Astrocyte (in vitro differentiated cells and primary cell): ENCODE measurements at regions not wholly inside any gene's neighbourhood (a gene's known extent, or its start where the extent isn't known, plus 50 kb on each side); places are given as distances from the start of the nearest gene placed in this dataset.

Source experiments
- DNase-seq: peaks from one replicate; pipeline ENCODE4 v3.0.0-alpha.2; 2010; ENCODE audit warnings: low read depth
- FAIRE-seq: peaks from 2 replicates; lab custom pipeline; 2011; peaks lifted over from hg19 to GRCh38; lab: Jason Lieb, UNC
- H2AFZ ChIP-seq: 2 replicates; pipeline ENCODE4 v1.6.0; 2012; ENCODE audit warnings: low read depth, low read length, inconsistent platforms
- H3K27ac ChIP-seq: 2 replicates; pipeline ENCODE4 v1.5.1; 2011; ENCODE audit warnings: low read depth, low read length, inconsistent platforms
- H3K27me3 ChIP-seq: 2 replicates; pipeline ENCODE4 v1.6.0; 2011; ENCODE audit warnings: low read length, inconsistent platforms; ENCODE audit not compliant: insufficient read depth
- H3K36me3 ChIP-seq: 2 replicates; pipeline ENCODE4 v1.5.1; 2011; ENCODE audit warnings: low read length, inconsistent platforms; ENCODE audit not compliant: insufficient read depth
- H3K4me1 ChIP-seq: 2 replicates; pipeline ENCODE4 v1.5.1; 2011; ENCODE audit warnings: low read length, inconsistent platforms; ENCODE audit not compliant: insufficient read depth
- H3K4me2 ChIP-seq: 2 replicates; pipeline ENCODE4 v1.6.0; 2012; ENCODE audit warnings: low read length, inconsistent platforms
- H3K4me3 ChIP-seq: 2 replicates; pipeline ENCODE4 v1.5.1; 2011; ENCODE audit warnings: low read depth, mild to moderate bottlenecking, low read length, inconsistent platforms; ENCODE audit not compliant: insufficient read depth
- H3K79me2 ChIP-seq: 2 replicates; pipeline ENCODE4 v1.6.0; 2012; ENCODE audit warnings: mild to moderate bottlenecking, low read length, inconsistent platforms; ENCODE audit not compliant: insufficient read depth
- H3K9ac ChIP-seq: 2 replicates; pipeline ENCODE4 v1.6.0; 2012; ENCODE audit warnings: mild to moderate bottlenecking, low read length, inconsistent platforms
- H3K9me3 ChIP-seq: 2 replicates; pipeline ENCODE4 v1.5.1; 2012; ENCODE audit warnings: low read depth, mild to moderate bottlenecking, low read length, inconsistent platforms; ENCODE audit not compliant: insufficient read depth
- H4K20me1 ChIP-seq: 2 replicates; pipeline ENCODE4 v1.6.0; 2012; ENCODE audit warnings: low read length, inconsistent platforms; ENCODE audit not compliant: insufficient read depth
- H3K27ac Mint-ChIP-seq: one replicate; pipeline ENCODE4 v1.8.0; 2021; ENCODE audit warnings: mild to moderate bottlenecking, mixed read lengths; ENCODE audit not compliant: unreplicated experiment
- H3K27me3 Mint-ChIP-seq: one replicate; pipeline ENCODE4 v1.8.0; 2021; ENCODE audit warnings: low read depth, mixed read lengths; ENCODE audit not compliant: unreplicated experiment
- H3K36me3 Mint-ChIP-seq: one replicate; pipeline ENCODE4 v1.8.0; 2021; ENCODE audit warnings: low read depth, mixed read lengths; ENCODE audit not compliant: unreplicated experiment
- H3K4me1 Mint-ChIP-seq: one replicate; pipeline ENCODE4 v1.8.0; 2021; ENCODE audit warnings: low read depth, mixed read lengths; ENCODE audit not compliant: unreplicated experiment
- H3K4me3 Mint-ChIP-seq: one replicate; pipeline ENCODE4 v1.8.0; 2021; ENCODE audit warnings: mild to moderate bottlenecking, moderate library complexity, mixed read lengths; ENCODE audit not compliant: unreplicated experiment
- H3K9me3 Mint-ChIP-seq: one replicate; pipeline ENCODE4 v1.8.0; 2021; ENCODE audit warnings: mild to moderate bottlenecking, mixed read lengths; ENCODE audit not compliant: unreplicated experiment
- CTCF ChIP-seq: IDR thresholded peaks from 2 replicates; pipeline ENCODE4 v1.5.1; 2011; ENCODE audit warnings: low read depth, mild to moderate bottlenecking, inconsistent platforms, low read length, moderate library complexity; ENCODE audit not compliant: insufficient read depth
- EZH2 ChIP-seq: IDR thresholded peaks from 2 replicates; pipeline ENCODE4 v1.6.1; 2012; ENCODE audit warnings: mild to moderate bottlenecking, low read length, inconsistent platforms; ENCODE audit not compliant: insufficient read depth

DNA sequence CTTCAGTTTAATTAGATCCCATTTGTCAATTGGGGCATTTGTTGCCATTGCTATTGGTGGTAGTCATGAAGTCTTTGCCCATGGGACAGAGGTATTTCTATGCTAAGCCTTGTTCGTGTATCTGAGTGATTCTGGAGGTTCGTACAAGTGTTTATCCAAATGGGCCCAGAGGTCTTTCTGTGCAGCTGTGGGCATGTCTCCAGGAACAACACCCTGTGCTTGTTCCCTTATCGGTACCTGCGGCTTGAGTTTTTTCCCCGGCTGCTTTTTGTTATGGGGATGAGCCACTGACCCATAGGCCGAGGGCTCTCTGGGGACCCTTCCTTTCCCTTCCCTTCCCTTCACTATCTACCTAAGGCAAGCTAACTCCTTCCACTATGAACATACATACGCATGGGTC lies 81.4 kb upstream of the WDR1 start:
- Histone ChIP-seq H3K9ac (no peak overlapping the region), H3K9me3 (peaks cover 2% of the 10 kb centered on the region), H3K79me2 (no peaks in the 10 kb centered on the region), H3K27ac (no peak overlapping the region), H3K4me1 (no peaks in the 10 kb centered on the region), H3K27me3 (no peaks in the 10 kb centered on the region), H3K4me2 (no peak overlapping the region), H2AFZ (no peak overlapping the region), H4K20me1 (no peaks in the 10 kb centered on the region), H3K4me3 (no peak overlapping the region), H3K36me3 (no peaks in the 10 kb centered on the region)
- Mint-ChIP-seq H3K4me3 (no peak overlapping the region), H3K27ac (no peak overlapping the region), H3K36me3 (no peaks in the 10 kb centered on the region), H3K9me3 (no peaks in the 10 kb centered on the region), H3K4me1 (no peaks in the 10 kb centered on the region), H3K27me3 (peaks cover 27% of the 10 kb centered on the region)
- FAIRE-seq (no peak), DNase-seq (no peak)
- TF ChIP-seq CTCF (no peak), EZH2 (no peak)

DNA sequence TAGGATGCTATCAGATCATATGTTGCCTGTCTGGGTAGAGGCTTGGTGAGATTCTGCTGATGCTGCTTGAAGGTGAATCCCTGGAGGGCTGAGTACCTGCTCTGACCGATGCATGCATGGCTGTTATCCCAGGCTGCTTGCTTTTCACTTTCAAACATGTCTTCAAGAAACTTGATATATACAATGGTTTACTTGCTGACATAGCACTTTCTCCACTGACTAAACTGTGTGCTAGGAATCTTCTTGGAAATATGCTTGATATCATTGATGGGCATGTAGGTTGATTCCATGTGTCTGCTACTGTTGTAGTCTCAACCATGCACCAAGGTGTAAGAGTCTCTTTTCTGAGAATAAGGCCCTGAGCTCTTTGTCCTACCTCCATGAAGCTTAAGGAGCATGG lies 79.6 kb upstream of the WDR1 start:
- Mint-ChIP-seq H3K9me3 (no peaks in the 10 kb centered on the region), H3K27ac (no peak overlapping the region), H3K36me3 (no peaks in the 10 kb centered on the region), H3K4me3 (no peak overlapping the region), H3K4me1 (no peaks in the 10 kb centered on the region), H3K27me3 (peaks cover 36% of the 10 kb centered on the region)
- H3K4me2 ChIP-seq = no peak overlapping the region
- no peaks in the 10 kb centered on the region for H3K36me3 ChIP-seq
- TF ChIP-seq EZH2 (no peak), CTCF (no peak)
- H3K27ac ChIP-seq = no peak overlapping the region
- no peak for DNase-seq
- no peak overlapping the region for H3K4me3 ChIP-seq
- H3K27me3 ChIP-seq = no peaks in the 10 kb centered on the region
- peaks cover 2% of the 10 kb centered on the region for H3K9me3 ChIP-seq
- no peak overlapping the region for H3K9ac ChIP-seq
- H3K4me1 ChIP-seq = no peaks in the 10 kb centered on the region
- H3K79me2 ChIP-seq = no peaks in the 10 kb centered on the region
- H2AFZ ChIP-seq = no peak overlapping the region
- no peak for FAIRE-seq
- no peaks in the 10 kb centered on the region for H4K20me1 ChIP-seq

DNA sequence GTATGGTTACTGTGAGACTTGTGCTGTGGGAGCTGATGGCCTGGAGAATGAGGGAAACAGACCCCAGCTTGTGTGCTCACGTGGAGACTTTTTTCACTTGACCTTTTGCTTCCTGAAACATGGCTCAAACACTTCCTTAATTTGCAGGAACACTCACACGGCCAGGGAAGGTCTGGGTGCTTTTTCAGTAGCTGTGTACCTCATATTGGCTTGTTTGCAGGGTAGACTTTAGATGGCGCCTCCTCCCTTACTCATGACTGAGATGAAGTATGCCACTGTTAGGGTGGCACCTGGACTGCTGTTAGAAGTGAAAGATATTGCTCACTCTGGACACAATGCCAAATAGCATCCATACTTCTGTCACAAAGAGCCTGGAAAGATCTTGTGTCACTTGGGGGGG lies 75.7 kb upstream of the WDR1 start:
- Mint-ChIP-seq H3K36me3 (no peaks in the 10 kb centered on the region), H3K4me1 (no peaks in the 10 kb centered on the region), H3K9me3 (peaks cover 2% of the 10 kb centered on the region), H3K27ac (no peak overlapping the region), H3K4me3 (no peak overlapping the region), H3K27me3 (peaks cover 29% of the 10 kb centered on the region)
- H3K9ac ChIP-seq = no peak overlapping the region
- no peaks in the 10 kb centered on the region for H4K20me1 ChIP-seq
- no peaks in the 10 kb centered on the region for H3K36me3 ChIP-seq
- no peak overlapping the region for H2AFZ ChIP-seq
- no peaks in the 10 kb centered on the region for H3K79me2 ChIP-seq
- FAIRE-seq = no peak
- H3K9me3 ChIP-seq = peaks cover 2% of the 10 kb centered on the region
- no peak overlapping the region for H3K27ac ChIP-seq
- H3K4me1 ChIP-seq = no peaks in the 10 kb centered on the region
- H3K4me2 ChIP-seq = no peak overlapping the region
- TF ChIP-seq EZH2 (no peak), CTCF (no peak)
- DNase-seq = no peak
- no peak overlapping the region for H3K4me3 ChIP-seq
- no peaks in the 10 kb centered on the region for H3K27me3 ChIP-seq
